ENCODE measurements at regions not wholly inside any gene's neighbourhood (a gene's known extent, or its start where the extent isn't known, plus 50 kb on each side); places are given as distances from the start of the nearest gene placed in this dataset.

- TF ChIP-seq NFIC (IDR thresholded peaks at IDR 0.05) (no peak), FOXM1 (IDR thresholded peaks at IDR 0.05; ENCODE audit: borderline replicate concordance, low read depth) (no peak), EGR1 (IDR thresholded peaks at IDR 0.05) (no peak)
Measured at GRCh38 chr18:66316701-66317100, 287.2 kb downstream of the CDH19 start.

GRCh38 chr18:66300141-66300540, 303.7 kb downstream of the CDH19 start:
- TF ChIP-seq TAF1 (IDR thresholded peaks at IDR 0.05; ENCODE audit: low read depth) (no peak), REST (IDR thresholded peaks at IDR 0.05; ENCODE audit: low read depth) (no peak), ZBTB7A (IDR thresholded peaks at IDR 0.05; ENCODE audit: low read depth) (no peak), RAD21 (IDR thresholded peaks at IDR 0.05; ENCODE audit: low read depth) (no peak), CEBPB (IDR thresholded peaks at IDR 0.05) (no peak), TCF12 (IDR thresholded peaks at IDR 0.05; ENCODE audit: low read depth) (no peak), TEAD4 (IDR thresholded peaks at IDR 0.05) (no peak), CREB1 (IDR thresholded peaks at IDR 0.05; ENCODE audit: low read depth) (no peak), EP300 (IDR thresholded peaks at IDR 0.05; ENCODE audit: borderline replicate concordance) (no peak), FOXM1 (IDR thresholded peaks at IDR 0.05; ENCODE audit: borderline replicate concordance, low read depth) (no peak), YY1 (IDR thresholded peaks at IDR 0.05; ENCODE audit: low read depth) (no peak), EGR1 (IDR thresholded peaks at IDR 0.05) (no peak), USF1 (IDR thresholded peaks at IDR 0.05) (no peak), NFIC (IDR thresholded peaks at IDR 0.05) (no peak), MAX (IDR thresholded peaks at IDR 0.05) (no peak)

- TF ChIP-seq TEAD4 (IDR thresholded peaks at IDR 0.05) (no peak), EGR1 (IDR thresholded peaks at IDR 0.05) (no peak), REST (IDR thresholded peaks at IDR 0.05; ENCODE audit: low read depth) (no peak), FOXM1 (IDR thresholded peaks at IDR 0.05; ENCODE audit: borderline replicate concordance, low read depth) (no peak), CREB1 (IDR thresholded peaks at IDR 0.05; ENCODE audit: low read depth) (no peak), EP300 (IDR thresholded peaks at IDR 0.05; ENCODE audit: borderline replicate concordance) (no peak), USF1 (IDR thresholded peaks at IDR 0.05) (no peak), ZBTB7A (IDR thresholded peaks at IDR 0.05; ENCODE audit: low read depth) (no peak), CEBPB (IDR thresholded peaks at IDR 0.05) (no peak), MAX (IDR thresholded peaks at IDR 0.05) (no peak), NFIC (IDR thresholded peaks at IDR 0.05) (no peak), YY1 (IDR thresholded peaks at IDR 0.05; ENCODE audit: low read depth) (no peak), TAF1 (IDR thresholded peaks at IDR 0.05; ENCODE audit: low read depth) (no peak), RAD21 (IDR thresholded peaks at IDR 0.05; ENCODE audit: low read depth) (no peak), TCF12 (IDR thresholded peaks at IDR 0.05; ENCODE audit: low read depth) (no peak)
Measured at GRCh38 chr18:66280470-66280869, 323.4 kb downstream of the CDH19 start.

DNA sequence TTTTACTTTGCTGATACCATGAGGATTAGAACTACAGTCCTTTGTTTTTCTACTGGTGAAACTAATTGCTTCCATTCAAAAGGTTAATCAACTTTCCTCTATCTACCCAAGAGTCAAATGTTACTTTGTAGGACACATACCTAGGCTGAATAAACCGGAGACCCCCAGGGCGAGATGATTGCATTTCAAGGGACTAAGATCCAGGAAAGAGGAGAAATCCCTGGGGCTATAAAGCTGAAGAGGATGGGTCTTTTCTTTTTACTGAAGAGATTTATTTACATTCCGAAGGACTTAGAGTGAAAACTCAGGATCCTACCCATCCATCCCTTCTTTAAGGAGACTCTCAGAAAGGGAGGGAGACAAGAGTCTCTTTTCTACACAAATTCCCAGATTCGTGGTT, 331.9 kb downstream of the CDH19 start:
- TF ChIP-seq REST (IDR thresholded peaks at IDR 0.05; ENCODE audit: low read depth) (no peak), RAD21 (IDR thresholded peaks at IDR 0.05; ENCODE audit: low read depth) (no peak)

DNA sequence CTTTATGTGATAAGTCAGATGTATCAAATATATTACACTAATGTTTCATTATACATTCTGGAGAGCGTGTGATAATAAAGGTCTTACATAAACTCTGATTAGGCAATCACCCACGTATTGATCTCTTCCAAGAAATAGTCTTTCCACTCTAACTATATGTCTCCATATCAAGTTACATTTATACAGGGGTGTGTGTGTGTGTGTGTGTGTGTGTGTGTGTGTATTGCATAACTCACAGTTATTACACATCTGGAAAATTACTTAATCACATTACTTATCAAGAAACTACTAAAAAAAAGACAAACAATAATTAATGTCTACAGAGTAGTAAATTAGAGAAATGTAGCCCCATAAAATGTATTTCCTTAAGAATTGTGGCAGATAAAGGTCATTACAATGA, 339.8 kb downstream of the CDH19 start:
- no peak for TF ChIP-seq TEAD4 (IDR thresholded peaks at IDR 0.05)
- no peak for TF ChIP-seq TCF12 (IDR thresholded peaks at IDR 0.05; ENCODE audit: low read depth)
- no peak for TF ChIP-seq EP300 (IDR thresholded peaks at IDR 0.05; ENCODE audit: borderline replicate concordance)
- TF ChIP-seq MAX (IDR thresholded peaks at IDR 0.05), result no peak
- no peak for TF ChIP-seq RAD21 (IDR thresholded peaks at IDR 0.05; ENCODE audit: low read depth)
- no peak for TF ChIP-seq YY1 (IDR thresholded peaks at IDR 0.05; ENCODE audit: low read depth)
- TF ChIP-seq EGR1 (IDR thresholded peaks at IDR 0.05), result no peak
- no peak for TF ChIP-seq USF1 (IDR thresholded peaks at IDR 0.05)
- TF ChIP-seq TAF1 (IDR thresholded peaks at IDR 0.05; ENCODE audit: low read depth), result no peak
- TF ChIP-seq NFIC (IDR thresholded peaks at IDR 0.05), result no peak
- TF ChIP-seq FOXM1 (IDR thresholded peaks at IDR 0.05; ENCODE audit: borderline replicate concordance, low read depth), result no peak
- TF ChIP-seq CEBPB (IDR thresholded peaks at IDR 0.05), result no peak
- TF ChIP-seq REST (IDR thresholded peaks at IDR 0.05; ENCODE audit: low read depth), result no peak
- TF ChIP-seq CREB1 (IDR thresholded peaks at IDR 0.05; ENCODE audit: low read depth), result no peak
- TF ChIP-seq ZBTB7A (IDR thresholded peaks at IDR 0.05; ENCODE audit: low read depth), result no peak
